AG04449 (cell line): ENCODE measurements at regions not wholly inside any gene's neighbourhood (a gene's known extent, or its start where the extent isn't known, plus 50 kb on each side); places are given as distances from the start of the nearest gene placed in this dataset.

Experiments used
- CTCF ChIA-PET: fragments of 350-600 bp; formaldehyde crosslinking; extraction: SDS; loops from one replicate; lab custom pipeline; 2021; ENCODE audit warnings: antibody characterized with exemption; lab: Yijun Ruan, JAX
- POLR2A ChIA-PET: fragments of 400-600, 350-600 bp; formaldehyde crosslinking; extraction: SDS; loops from one replicate; lab custom pipeline; 2020; ENCODE audit warnings: antibody characterized with exemption, inconsistent platforms; lab: Yijun Ruan, JAX
- DNase-seq: peaks from one replicate; pipeline ENCODE4 v3.0.0-alpha.2; 2010; ENCODE audit warnings: low read depth, low spot score
- H3K4me3 ChIP-seq: 2 replicates; pipeline ENCODE4 v1.5.1; 2011; ENCODE audit warnings: low read depth, mild to moderate bottlenecking, control low read depth, low read length
- TF ChIP-seq, protein P1 (sequence below): IDR thresholded peaks from one replicate; pipeline ENCODE4 v1.5.1; 2011; ENCODE audit warnings: mild to moderate bottlenecking, moderate library complexity, low read length, control low read depth, inconsistent platforms; ENCODE audit not compliant: insufficient read depth; ENCODE audit errors: missing control alignments

DNA sequence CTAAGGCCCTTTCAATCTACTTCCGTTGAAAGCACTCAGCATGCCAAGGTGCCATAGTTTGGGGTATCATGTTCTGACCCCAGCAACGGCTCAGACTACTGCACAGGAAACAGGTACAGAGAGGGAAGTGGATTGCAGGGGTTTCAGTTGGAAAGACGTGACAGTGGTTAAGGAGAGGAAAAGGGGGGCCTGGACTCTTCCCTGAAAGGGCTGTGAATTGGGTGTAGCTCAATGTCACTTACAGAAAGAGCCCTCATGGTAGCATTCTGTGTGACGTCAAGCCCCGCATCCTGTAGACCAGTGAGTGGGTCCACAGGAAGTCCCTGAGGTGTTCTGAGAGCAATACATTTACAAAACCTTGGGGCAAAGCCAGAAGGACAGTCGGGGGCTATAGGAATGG is 121.5 kb upstream of the GYPC start:
- H3K4me3 ChIP-seq, result no peak overlapping the region
- no peak for DNase-seq
- TF ChIP-seq, protein P1, sequence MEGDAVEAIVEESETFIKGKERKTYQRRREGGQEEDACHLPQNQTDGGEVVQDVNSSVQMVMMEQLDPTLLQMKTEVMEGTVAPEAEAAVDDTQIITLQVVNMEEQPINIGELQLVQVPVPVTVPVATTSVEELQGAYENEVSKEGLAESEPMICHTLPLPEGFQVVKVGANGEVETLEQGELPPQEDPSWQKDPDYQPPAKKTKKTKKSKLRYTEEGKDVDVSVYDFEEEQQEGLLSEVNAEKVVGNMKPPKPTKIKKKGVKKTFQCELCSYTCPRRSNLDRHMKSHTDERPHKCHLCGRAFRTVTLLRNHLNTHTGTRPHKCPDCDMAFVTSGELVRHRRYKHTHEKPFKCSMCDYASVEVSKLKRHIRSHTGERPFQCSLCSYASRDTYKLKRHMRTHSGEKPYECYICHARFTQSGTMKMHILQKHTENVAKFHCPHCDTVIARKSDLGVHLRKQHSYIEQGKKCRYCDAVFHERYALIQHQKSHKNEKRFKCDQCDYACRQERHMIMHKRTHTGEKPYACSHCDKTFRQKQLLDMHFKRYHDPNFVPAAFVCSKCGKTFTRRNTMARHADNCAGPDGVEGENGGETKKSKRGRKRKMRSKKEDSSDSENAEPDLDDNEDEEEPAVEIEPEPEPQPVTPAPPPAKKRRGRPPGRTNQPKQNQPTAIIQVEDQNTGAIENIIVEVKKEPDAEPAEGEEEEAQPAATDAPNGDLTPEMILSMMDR, result no peak
- ChIA-PET CTCF (interaction anchor here (1.8 kb wide), 1 partner anchor 242 kb away, joined by 4 read pairs; no protein-coding TSS in a partner anchor), POLR2A (no interaction called here)

DNA sequence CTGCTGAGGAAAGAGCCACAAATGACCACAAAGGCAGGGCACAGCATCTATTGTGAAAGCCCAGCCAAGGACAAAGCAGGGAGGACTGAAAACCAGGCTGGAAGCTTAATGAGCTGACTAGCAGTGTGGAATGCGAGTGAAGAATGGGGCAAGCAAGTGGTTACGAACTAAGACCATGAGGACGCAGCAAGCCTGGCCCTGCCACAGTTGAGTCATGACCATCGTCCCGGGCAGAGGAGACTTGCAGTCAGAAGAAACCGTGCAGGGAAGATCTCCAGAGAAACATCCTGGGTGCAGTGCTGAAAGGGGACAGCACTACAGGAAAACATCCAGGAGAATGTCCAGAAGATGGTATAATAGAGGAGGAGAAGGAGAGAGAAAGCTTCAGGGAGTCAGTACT is 120.5 kb upstream of the GYPC start:
- ChIA-PET POLR2A (no interaction called here), CTCF (interaction anchor here (1.8 kb wide), 1 partner anchor 241 kb away, joined by 4 read pairs; no protein-coding TSS in a partner anchor)
- H3K4me3 ChIP-seq, result no peak overlapping the region
- TF ChIP-seq, protein P1, result no peak
- no peak for DNase-seq

DNA sequence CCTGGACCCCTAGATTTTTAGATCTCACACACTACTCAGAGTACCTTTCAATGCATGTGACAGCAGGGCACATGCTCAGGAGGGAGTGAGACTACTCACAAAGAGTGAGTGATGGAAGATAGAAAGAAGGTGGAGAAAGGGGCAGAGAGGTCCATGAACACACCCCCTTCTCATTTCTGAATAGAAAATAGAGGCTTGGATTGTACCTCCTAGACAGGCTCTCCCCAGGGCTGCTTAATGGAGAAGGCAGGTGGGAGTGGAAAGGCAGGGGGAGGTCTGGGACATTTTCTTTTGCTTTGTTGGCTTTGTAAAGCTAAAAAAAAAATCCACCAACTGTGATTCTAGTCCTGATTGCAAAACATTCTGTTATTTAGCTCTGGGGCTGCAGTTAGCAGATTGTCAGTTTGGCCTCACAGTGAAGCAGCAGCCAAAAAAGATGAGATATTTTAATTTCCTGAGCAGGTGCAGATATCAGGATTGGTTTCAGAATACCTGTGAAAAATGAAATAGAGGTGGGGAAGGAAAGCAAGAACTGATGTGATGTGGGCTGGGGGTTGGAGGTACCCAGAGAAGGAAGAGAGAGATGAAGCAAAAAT is 119.3 kb upstream of the GYPC start:
- ChIA-PET CTCF (interaction anchor here (0.6 kb wide), 1 partner anchor 9 kb away, joined by 3 read pairs; no protein-coding TSS in a partner anchor), POLR2A (no interaction called here)
- DNase-seq, result no peak
- no peak overlapping the region for H3K4me3 ChIP-seq
- TF ChIP-seq, protein P1, result no peak

DNA sequence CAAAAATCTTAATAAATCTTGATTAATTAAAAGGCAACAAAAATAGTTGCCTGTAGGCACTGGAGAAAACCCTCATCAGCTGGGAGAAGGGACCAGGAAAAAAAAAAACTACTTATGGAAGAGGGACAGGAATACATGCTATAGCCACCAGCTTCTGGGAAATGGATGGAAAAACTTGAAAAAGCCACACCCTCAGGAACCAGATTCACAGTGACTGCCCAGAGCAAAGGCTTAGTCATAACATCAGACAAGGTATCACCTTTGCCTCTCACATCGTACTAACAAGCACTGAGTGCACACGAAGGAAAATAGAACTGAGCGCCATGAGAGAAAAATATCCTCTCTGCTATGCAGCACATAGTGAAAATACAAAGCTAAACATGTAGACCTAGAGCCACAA is 116.9 kb upstream of the GYPC start:
- no peak overlapping the region for H3K4me3 ChIP-seq
- no peak for DNase-seq
- ChIA-PET CTCF (interaction anchor here (0.8 kb wide), 1 partner anchor 11 kb away, joined by 4 read pairs; no protein-coding TSS in a partner anchor), POLR2A (no interaction called here)
- TF ChIP-seq, protein P1, result no peak

DNA sequence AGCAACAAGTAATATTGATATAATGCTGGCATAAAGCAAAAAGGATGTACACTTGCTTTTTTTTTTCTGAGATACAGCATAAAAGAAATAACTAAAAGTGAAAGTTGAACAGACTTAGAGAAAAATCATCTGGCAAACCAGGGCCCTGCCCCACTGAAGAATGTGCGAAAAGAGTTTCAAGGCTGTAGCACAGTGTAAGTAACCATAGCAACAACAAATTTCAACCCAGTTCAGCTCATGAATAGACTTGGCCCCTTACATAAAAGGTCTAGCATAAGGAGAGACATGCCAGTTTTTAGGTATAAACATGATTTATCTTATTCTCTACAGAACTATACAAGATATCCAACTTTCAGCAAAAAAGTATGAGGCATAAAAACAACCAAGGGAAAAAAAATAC is 113.7 kb upstream of the GYPC start:
- no peak for DNase-seq
- TF ChIP-seq, protein P1, result no peak
- POLR2A ChIA-PET, result no interaction called here
- CTCF ChIA-PET, result no interaction called here
- H3K4me3 ChIP-seq, result no peak overlapping the region

DNA sequence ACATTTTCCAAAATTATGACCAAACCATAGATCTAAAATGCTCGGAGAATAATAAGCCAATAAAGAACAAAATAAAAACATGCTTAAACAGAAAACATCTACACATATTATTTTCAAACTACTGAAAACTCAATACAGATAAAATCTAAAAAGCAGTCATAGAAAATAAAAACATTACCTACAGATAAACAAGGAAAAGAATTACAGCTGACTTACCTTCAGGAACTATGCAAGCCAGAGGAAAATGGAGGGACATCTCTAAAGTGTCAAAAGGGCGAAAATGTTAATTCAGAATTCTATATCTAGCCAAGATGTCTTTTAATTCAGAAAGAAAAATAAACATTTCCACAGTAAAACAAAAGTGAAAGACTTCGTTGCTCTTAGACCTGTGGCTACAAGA is 112.9 kb upstream of the GYPC start:
- CTCF ChIA-PET, result no interaction called here
- POLR2A ChIA-PET, result no interaction called here
- H3K4me3 ChIP-seq, result no peak overlapping the region
- TF ChIP-seq, protein P1, result no peak
- DNase-seq, result no peak
